Osteocyte (in vitro differentiated cells): ENCODE measurements at regions not wholly inside any gene's neighbourhood (a gene's known extent, or its start where the extent isn't known, plus 50 kb on each side); places are given as distances from the start of the nearest gene placed in this dataset.

Experiments used
- DNase-seq: peaks from one replicate; pipeline ENCODE4 v3.0.0; 2021; ENCODE audit warnings: mixed read lengths; ENCODE audit not compliant: unreplicated experiment; ENCODE audit errors: extremely low spot score
- H3K27ac Mint-ChIP-seq: one replicate; pipeline ENCODE4 v1.8.0; 2021; ENCODE audit warnings: mild to moderate bottlenecking, mixed read lengths; ENCODE audit not compliant: unreplicated experiment
- H3K27me3 Mint-ChIP-seq: one replicate; pipeline ENCODE4 v1.8.0; 2021; ENCODE audit warnings: mixed read lengths; ENCODE audit not compliant: unreplicated experiment
- H3K36me3 Mint-ChIP-seq: one replicate; pipeline ENCODE4 v1.8.0; 2021; ENCODE audit warnings: mixed read lengths; ENCODE audit not compliant: unreplicated experiment
- H3K4me1 Mint-ChIP-seq: one replicate; pipeline ENCODE4 v1.8.0; 2021; ENCODE audit warnings: mixed read lengths; ENCODE audit not compliant: unreplicated experiment
- H3K4me3 Mint-ChIP-seq: one replicate; pipeline ENCODE4 v1.8.0; 2021; ENCODE audit warnings: mild to moderate bottlenecking, moderate library complexity, mixed read lengths; ENCODE audit not compliant: unreplicated experiment
- H3K9me3 Mint-ChIP-seq: one replicate; pipeline ENCODE4 v1.8.0; 2021; ENCODE audit warnings: mixed read lengths; ENCODE audit not compliant: unreplicated experiment
- TF ChIP-seq, protein P1 (sequence below): fragments of 200-600 bp; sonication (generic); IDR thresholded peaks from 2 replicates; pipeline ENCODE4 v1.5.0; 2021; ENCODE audit warnings: antibody characterized with exemption, mild to moderate bottlenecking, moderate library complexity

DNA sequence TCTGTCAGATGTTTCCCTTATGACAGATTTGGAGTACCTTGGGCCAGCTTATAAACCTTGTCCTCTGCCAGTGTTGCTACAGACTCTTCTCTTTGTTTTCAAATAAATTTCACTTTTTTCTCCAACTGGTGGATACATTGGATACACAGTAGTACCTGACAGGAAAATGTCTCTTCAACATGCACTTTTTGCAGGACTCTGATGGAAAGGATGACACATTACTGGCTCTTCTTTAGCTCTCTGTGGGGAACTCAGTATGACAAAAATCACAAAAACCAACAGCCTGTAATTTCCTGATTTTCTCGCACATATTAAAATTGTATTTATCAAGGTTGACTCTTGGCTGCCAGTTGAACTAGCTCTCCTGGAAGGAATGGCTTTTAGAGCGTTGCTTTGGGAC lies 61.3 kb upstream of the GIMD1 start:
- Mint-ChIP-seq H3K9me3 (no peaks in the 10 kb centered on the region), H3K4me3 (no peak overlapping the region), H3K27me3 (peaks cover 5% of the 10 kb centered on the region), H3K27ac (no peak overlapping the region), H3K4me1 (peaks cover 11% of the 10 kb centered on the region), H3K36me3 (no peaks in the 10 kb centered on the region)
- TF ChIP-seq, protein P1, sequence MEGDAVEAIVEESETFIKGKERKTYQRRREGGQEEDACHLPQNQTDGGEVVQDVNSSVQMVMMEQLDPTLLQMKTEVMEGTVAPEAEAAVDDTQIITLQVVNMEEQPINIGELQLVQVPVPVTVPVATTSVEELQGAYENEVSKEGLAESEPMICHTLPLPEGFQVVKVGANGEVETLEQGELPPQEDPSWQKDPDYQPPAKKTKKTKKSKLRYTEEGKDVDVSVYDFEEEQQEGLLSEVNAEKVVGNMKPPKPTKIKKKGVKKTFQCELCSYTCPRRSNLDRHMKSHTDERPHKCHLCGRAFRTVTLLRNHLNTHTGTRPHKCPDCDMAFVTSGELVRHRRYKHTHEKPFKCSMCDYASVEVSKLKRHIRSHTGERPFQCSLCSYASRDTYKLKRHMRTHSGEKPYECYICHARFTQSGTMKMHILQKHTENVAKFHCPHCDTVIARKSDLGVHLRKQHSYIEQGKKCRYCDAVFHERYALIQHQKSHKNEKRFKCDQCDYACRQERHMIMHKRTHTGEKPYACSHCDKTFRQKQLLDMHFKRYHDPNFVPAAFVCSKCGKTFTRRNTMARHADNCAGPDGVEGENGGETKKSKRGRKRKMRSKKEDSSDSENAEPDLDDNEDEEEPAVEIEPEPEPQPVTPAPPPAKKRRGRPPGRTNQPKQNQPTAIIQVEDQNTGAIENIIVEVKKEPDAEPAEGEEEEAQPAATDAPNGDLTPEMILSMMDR: no peak
- DNase-seq: no peak

- DNase-seq: no peak
- Mint-ChIP-seq H3K36me3 (no peaks in the 10 kb centered on the region), H3K4me1 (peaks cover 21% of the 10 kb centered on the region), H3K27ac (no peak overlapping the region), H3K4me3 (no peak overlapping the region), H3K9me3 (no peaks in the 10 kb centered on the region), H3K27me3 (no peaks in the 10 kb centered on the region)
- TF ChIP-seq, protein P1: no peak
These were observed 57.5 kb upstream of the GIMD1 start for GRCh38 chr4:106426069-106426468.

GRCh38 chr4:106425576-106425975 lies 57.0 kb upstream of the GIMD1 start:
- Mint-ChIP-seq H3K27me3 (no peaks in the 10 kb centered on the region), H3K4me1 (peaks cover 24% of the 10 kb centered on the region), H3K4me3 (no peak overlapping the region), H3K27ac (no peak overlapping the region), H3K36me3 (no peaks in the 10 kb centered on the region), H3K9me3 (no peaks in the 10 kb centered on the region)
- DNase-seq: no peak
- TF ChIP-seq, protein P1: no peak

DNA sequence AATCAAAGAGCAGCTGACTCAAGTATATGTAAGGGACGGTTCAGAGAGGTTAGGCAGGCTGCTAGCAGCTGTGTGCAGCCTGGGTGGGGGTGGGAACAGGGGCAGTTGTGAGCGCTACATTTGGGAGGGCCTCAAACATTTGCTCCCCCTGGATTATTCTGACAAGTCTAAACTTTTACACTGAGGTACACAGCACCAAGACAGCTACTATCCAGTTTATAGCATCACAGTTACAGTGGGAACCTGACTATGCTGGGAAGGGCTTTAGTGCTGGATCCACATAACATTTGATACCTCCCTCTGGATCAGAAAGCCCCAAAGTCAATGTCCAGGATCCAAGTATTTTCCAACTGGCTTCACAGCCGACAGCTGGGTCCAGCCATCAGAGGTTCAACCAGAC lies 55.8 kb upstream of the GIMD1 start:
- Mint-ChIP-seq H3K4me1 (peaks cover 24% of the 10 kb centered on the region), H3K9me3 (no peaks in the 10 kb centered on the region), H3K4me3 (no peak overlapping the region), H3K36me3 (no peaks in the 10 kb centered on the region), H3K27me3 (no peaks in the 10 kb centered on the region), H3K27ac (no peak overlapping the region)
- TF ChIP-seq, protein P1: no peak
- no peak for DNase-seq

DNA sequence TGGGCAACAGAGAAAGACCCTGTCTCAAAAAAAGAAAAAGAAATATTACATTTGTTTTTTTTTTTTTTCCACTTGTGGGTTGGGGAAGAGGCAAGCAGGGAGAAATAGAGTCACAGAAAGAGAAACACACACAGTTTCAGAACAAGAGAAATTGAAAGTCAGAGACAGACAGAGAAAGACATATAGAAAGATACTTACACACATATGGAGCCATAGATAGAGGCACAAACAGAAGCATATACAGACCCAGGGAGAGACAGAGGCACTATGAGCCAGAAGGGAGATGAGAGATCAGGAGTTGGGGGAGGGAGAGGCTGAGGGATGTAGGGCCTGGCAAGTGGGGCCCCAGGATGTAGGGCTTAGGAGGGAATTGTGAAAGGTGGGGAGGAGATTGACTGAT lies 55.2 kb upstream of the GIMD1 start:
- Mint-ChIP-seq H3K4me1 (peaks cover 21% of the 10 kb centered on the region), H3K27ac (no peak overlapping the region), H3K27me3 (no peaks in the 10 kb centered on the region), H3K4me3 (no peak overlapping the region), H3K36me3 (no peaks in the 10 kb centered on the region), H3K9me3 (no peaks in the 10 kb centered on the region)
- TF ChIP-seq, protein P1: no peak
- DNase-seq: no peak
